ENCODE measurements at regions not wholly inside any gene's neighbourhood (a gene's known extent, or its start where the extent isn't known, plus 50 kb on each side); places are given as distances from the start of the nearest gene placed in this dataset.

DNA sequence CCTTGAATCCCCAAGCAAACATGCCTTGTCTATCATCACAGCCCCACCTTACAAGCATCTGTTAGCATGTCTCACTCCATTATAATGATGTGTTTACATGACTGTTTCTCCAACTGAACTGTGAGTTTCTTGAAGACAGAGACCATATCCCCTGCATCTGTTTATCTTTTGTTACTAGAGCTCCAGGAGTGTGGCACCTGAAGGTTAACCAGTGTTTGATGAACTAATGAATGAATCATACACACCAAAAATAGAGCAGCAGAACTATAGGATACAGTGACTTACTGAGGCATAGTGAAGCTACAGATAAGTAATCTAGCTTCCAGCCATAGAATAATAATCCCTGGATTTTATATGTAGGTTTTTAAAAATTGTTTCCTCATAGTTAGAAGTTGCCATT, 331.0 kb downstream of the PCDH7 start:
- no peak for TF ChIP-seq EZH2 (IDR thresholded peaks at IDR 0.05; ENCODE audit: insufficient read depth, poor library complexity, severe bottlenecking)
- TF ChIP-seq EZH2phosphoT487 (IDR thresholded peaks at IDR 0.05; ENCODE audit: insufficient read depth, low read depth), result no peak
